ENCODE measurements at regions not wholly inside any gene's neighbourhood (a gene's known extent, or its start where the extent isn't known, plus 50 kb on each side); places are given as distances from the start of the nearest gene placed in this dataset.
"Not testable (repeated sequence)": the region's sequence is repeated elsewhere in the genome, so short reads cannot be mapped to it uniquely, and the experiment has no call there.

DNA sequence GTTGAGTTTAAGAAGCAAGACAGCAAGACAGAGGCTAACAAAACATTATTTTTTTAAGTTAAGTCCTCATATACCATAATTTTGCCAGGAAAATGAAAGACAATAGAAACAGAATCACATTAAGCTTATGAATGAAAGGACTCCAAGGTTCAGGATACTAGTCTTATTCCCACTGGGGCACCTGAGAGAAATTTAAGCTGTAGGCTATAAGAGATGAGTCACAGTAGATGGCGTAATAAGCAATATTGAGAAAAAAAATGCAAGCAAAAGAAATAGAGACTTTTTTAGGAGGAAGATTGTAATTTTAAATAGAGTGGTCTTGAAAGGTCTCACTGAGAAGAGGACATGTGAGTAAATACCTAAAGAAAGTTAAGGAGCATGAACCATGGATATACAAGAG, 57.1 kb upstream of the KIF2B start:
- DNase-seq (no peak), ATAC-seq (ENCODE audit: low read depth in 2 of 2) (no peak)
- no peaks in the 10 kb centered on the region for H3K27me3 Mint-ChIP-seq
- no peaks in the 10 kb centered on the region for H3K4me1 Mint-ChIP-seq
- no peaks in the 10 kb centered on the region for H3K36me3 Mint-ChIP-seq
- peaks cover 0 to 6% (median 4%) of the 10 kb centered on the region in 7 donors for H3K9me3 Mint-ChIP-seq
- H3K4me3 Mint-ChIP-seq, result no peak overlapping the region
- no peak overlapping the region for H3K27ac Mint-ChIP-seq

DNA sequence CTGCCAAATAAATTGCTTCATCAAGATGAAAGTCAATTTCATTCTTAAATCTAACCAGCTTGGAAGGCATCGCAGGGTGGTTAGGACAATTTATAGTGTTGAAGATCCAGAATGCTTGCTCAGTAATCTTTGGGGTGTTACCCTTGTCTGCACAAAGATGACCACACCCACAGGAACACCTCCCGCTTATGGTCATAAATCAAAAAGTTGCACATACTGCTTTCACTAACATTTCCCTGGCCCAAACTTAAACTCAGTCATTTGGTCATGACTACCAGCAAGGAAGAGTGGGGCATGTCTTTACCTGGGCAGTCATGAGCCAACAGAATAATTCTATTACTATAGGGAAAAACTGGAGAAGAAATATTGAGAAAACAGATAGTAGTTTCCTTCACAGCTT, 57.6 kb upstream of the KIF2B start:
- no peaks in the 10 kb centered on the region for H3K4me1 Mint-ChIP-seq
- DNase-seq, result no peak
- no peak overlapping the region for H3K27ac Mint-ChIP-seq
- H3K27me3 Mint-ChIP-seq, result no peaks in the 10 kb centered on the region
- H3K36me3 Mint-ChIP-seq, result no peaks in the 10 kb centered on the region
- H3K9me3 Mint-ChIP-seq, result peaks cover 0 to 7% (median 4%) of the 10 kb centered on the region in 7 donors
- no peak for ATAC-seq (ENCODE audit: low read depth in 2 of 2)
- H3K4me3 Mint-ChIP-seq, result no peak overlapping the region

DNA sequence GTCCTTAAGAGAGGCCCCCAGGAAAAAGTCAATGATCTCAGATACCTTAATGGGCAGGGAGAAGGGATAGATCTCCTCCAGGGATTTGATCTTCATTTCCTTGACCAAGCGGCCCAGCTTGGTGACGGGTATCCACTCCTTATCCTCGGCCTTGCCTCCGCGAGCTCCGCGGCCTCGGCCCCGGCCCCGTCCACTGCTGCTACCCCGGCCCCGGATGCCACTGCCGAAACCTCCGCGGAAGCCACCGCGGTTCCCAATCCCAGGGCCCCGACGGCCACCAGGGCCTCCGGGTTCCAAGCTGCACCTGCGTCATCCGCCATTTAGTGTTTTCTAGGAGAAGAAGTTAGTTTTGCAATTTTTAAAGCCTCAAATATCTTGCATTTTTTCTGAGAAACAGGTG, 65.2 kb upstream of the KIF2B start:
- no peak for DNase-seq
- Mint-ChIP-seq H3K4me3 (no peak overlapping the region), H3K4me1 (no peaks in the 10 kb centered on the region), H3K27ac (no peak overlapping the region), H3K9me3 (peaks cover 0 to 9% (median 4%) of the 10 kb centered on the region in 7 donors), H3K27me3 (no peaks in the 10 kb centered on the region), H3K36me3 (no peaks in the 10 kb centered on the region)
- no peak for ATAC-seq (ENCODE audit: low read depth in 2 of 2)

DNA sequence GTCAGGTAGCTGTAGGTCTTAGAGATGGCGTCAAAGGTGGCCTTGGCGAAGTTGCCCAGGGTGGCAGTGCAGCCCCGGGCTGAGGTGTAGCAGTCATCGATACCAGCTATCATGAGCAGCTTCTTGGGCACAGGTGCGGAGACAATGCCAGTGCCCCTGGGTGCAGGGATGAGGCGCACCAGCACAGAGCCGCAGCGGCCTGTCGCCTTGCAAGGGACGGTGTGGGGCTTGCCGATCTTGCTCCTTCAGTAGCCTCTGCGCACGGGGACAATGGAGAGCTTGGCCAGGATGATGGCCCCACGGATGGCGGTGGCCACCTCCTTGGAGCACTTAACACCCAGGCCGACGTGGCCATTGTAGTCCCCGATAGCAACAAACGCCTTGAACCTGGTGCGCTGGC, 65.6 kb upstream of the KIF2B start:
- not testable (repeated sequence) for H3K4me1 Mint-ChIP-seq; H3K4me3 Mint-ChIP-seq; H3K27ac Mint-ChIP-seq; H3K36me3 Mint-ChIP-seq; H3K27me3 Mint-ChIP-seq; DNase-seq; ATAC-seq (ENCODE audit: low read depth in 2 of 2); H3K9me3 Mint-ChIP-seq

DNA sequence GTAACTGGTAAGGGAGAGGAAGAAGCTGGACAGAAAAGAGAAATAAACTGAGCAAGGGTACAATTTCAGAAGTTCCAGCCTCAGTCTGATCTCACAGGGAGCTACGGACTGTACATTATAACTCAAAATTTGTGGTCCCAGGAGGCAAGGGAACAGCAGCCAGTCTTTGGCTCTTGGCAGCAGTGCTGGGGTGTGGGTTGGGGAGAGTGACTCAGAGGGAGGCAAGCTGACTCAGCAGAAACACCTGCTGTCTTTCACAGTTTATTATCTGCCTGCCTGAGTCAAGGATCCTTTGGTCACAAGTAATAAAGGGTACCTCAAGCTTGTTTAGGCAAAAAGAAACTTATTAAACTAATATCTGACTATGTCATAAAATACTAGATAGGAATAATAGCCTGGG, 73.5 kb upstream of the KIF2B start:
- no peak overlapping the region for H3K27ac Mint-ChIP-seq
- H3K27me3 Mint-ChIP-seq, result no peaks in the 10 kb centered on the region
- H3K9me3 Mint-ChIP-seq, result peaks cover 2 to 9% (median 6%) of the 10 kb centered on the region in 7 donors
- ATAC-seq (ENCODE audit: low read depth in 2 of 2), result no peak
- H3K4me1 Mint-ChIP-seq, result no peaks in the 10 kb centered on the region
- no peak overlapping the region for H3K4me3 Mint-ChIP-seq
- DNase-seq, result no peak
- H3K36me3 Mint-ChIP-seq, result no peaks in the 10 kb centered on the region

DNA sequence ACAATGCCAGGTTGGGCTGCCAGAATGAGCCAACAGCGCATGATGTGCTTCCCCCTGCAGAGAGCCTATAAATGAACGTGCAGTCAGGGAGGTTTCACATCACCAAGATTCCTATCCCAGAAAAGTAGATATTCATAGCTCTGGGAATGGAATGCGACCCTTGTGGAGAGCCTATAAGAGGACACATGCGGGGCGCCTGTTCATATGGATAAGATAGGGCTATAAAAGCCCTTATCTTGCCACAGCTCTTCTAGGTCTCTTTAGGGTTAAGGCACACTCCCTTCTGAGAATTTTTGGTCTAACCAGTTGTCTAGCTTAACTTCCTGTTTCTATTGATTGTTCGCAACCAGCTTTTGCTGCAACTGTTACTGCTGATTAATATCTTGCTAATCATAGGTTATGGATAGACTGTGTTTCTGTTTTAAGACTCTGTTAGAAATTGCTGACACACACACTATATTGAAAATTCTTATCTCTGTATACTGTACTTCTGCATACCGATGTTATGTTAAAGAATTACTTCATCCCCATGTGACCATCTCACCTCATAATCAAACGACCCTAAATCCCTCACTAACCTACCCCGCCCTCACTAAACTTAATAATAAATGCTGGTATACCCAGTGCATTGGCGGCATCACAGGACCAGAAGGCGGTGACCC, 74.4 kb upstream of the KIF2B start:
- ATAC-seq (ENCODE audit: low read depth in 2 of 2); H3K9me3 Mint-ChIP-seq; H3K27me3 Mint-ChIP-seq; H3K4me1 Mint-ChIP-seq; H3K27ac Mint-ChIP-seq; H3K36me3 Mint-ChIP-seq; DNase-seq: not testable (repeated sequence)
- peak overlapping the region in 1 of 8 donors; percentile 29 for H3K4me3 Mint-ChIP-seq

DNA sequence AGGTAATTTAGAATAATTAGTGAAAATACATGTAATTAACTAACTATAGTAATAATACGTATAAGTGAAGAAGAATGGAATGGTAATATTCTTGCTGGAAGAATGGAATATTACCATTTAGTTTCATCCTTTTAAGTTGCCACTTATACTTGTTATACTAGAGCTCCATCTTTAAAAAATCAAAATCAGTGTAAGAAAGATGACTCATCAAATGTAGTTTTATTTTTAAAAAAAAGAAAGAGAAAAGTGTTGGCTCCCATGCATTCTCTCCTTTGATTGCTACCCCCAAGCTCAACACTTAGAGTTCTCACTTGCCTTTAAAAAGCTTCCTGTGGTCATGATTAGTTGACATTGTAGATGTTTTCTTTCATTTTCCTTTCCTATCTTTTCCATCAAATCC, 82.4 kb upstream of the KIF2B start:
- no peak overlapping the region for H3K4me3 Mint-ChIP-seq
- H3K27me3 Mint-ChIP-seq, result no peaks in the 10 kb centered on the region
- ATAC-seq (ENCODE audit: low read depth in 2 of 2) (no peak), DNase-seq (no peak)
- H3K27ac Mint-ChIP-seq, result no peak overlapping the region
- no peaks in the 10 kb centered on the region for H3K36me3 Mint-ChIP-seq
- peaks cover 1 to 16% (median 5%) of the 10 kb centered on the region in 7 donors for H3K9me3 Mint-ChIP-seq
- no peaks in the 10 kb centered on the region for H3K4me1 Mint-ChIP-seq

DNA sequence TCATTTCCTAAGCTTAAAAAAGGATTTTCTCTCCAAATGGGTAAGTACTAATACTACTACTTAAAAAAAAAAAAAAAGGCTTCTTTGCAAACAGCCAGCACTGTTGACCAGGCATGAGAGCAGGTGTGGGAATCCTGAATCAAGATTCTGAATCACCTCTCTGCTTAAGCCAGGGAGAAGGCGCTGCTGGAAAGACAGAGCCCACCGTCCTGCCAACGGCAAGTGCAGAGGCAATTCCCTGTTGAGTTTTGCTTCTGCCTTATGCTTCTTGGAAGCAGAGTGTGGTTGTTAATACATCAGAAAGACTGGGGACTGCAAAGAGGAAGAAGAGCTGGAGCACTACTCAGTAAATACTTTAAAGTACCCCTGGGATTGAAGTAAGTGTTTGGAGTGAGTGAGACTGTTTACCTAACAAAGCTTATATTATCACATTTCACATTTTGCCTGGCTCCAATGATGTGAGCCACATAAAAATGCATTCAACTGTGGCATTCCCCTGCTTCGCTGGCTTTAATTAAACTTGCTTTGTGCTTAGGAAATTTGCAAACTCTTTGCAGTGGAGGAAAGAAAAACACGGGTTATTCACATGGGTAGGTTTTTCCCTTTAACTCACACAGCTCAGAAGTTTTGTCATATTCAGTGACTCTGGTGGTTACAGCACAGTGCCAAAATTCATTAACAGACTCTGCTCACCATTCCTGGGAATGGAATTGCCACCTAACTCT, 86.0 kb upstream of the KIF2B start:
- Mint-ChIP-seq H3K9me3 (peaks cover 0 to 13% (median 4%) of the 10 kb centered on the region in 7 donors), H3K27ac (no peak overlapping the region), H3K36me3 (no peaks in the 10 kb centered on the region), H3K4me3 (no peak overlapping the region), H3K27me3 (no peaks in the 10 kb centered on the region), H3K4me1 (no peaks in the 10 kb centered on the region)
- DNase-seq (no peak), ATAC-seq (ENCODE audit: low read depth in 2 of 2) (no peak)

DNA sequence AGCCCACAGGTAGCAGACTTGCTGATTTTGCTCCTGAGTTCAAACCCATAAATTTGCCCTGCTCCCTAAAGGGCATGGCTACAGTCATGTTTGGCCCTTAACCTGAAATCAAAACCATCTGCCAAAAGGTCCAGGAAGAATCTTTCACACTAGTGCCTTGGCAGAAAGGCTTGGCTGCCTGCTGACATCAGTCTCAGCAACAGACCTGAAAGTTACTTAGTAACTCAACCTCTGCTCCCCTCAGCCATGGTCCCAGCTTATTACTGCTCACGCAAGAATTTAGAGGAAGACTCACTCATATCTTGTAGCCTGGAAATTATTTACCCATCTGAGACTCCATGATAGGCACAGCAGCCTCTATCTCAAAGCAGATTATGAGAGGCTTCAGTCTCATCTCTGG, 98.0 kb upstream of the KIF2B start:
- Mint-ChIP-seq H3K4me1 (no peaks in the 10 kb centered on the region), H3K36me3 (no peaks in the 10 kb centered on the region), H3K4me3 (no peak overlapping the region), H3K27ac (no peak overlapping the region), H3K27me3 (no peaks in the 10 kb centered on the region), H3K9me3 (peaks cover 0 to 23% (median 7%) of the 10 kb centered on the region in 7 donors)
- ATAC-seq (ENCODE audit: low read depth in 2 of 2) (no peak), DNase-seq (no peak)

DNA sequence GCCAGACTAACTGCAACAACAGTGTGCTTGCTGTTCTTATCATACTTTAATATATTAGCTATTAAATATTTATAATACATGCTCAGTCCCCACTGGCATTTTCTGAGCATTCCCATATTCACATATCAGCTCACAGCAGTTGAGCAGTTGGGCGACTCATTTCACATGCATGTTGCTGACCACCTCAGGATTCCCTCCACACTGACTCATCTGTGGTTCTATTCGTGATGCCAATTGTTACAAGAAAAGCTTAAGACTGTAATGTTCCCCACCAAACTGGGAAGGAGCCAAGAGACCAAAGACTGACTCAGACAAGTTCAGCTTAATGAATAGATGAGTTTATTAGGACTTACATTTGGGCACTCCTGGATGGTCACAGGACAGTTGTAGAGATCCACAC, 100.3 kb upstream of the KIF2B start:
- peaks cover 0 to 18% (median 3%) of the 10 kb centered on the region in 7 donors for H3K9me3 Mint-ChIP-seq
- no peaks in the 10 kb centered on the region for H3K27me3 Mint-ChIP-seq
- DNase-seq, result no peak
- no peaks in the 10 kb centered on the region for H3K36me3 Mint-ChIP-seq
- ATAC-seq (ENCODE audit: low read depth in 2 of 2), result no peak
- H3K4me3 Mint-ChIP-seq, result no peak overlapping the region
- no peak overlapping the region for H3K27ac Mint-ChIP-seq
- no peaks in the 10 kb centered on the region for H3K4me1 Mint-ChIP-seq

DNA sequence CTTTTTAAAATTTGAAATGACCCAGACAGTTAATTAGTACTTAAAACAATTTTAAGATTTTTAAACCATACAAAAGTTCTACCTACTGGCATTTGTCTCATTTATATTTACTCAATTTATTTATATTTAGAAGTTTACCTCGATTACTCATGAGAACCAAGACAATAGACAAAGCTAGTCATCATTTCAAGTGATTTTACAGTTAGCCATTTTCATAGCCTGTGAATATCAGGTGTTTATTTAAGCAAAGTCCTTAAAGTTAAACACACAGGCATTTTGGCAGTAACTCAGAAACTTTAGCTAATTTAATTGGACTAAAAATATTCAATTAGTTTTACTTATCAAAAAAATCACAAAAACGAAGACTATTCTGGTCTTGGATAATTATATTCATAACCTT, 101.6 kb upstream of the KIF2B start:
- no peak overlapping the region for H3K27ac Mint-ChIP-seq
- ATAC-seq (ENCODE audit: low read depth in 2 of 2) (no peak), DNase-seq (no peak)
- H3K36me3 Mint-ChIP-seq, result no peaks in the 10 kb centered on the region
- no peak overlapping the region for H3K4me3 Mint-ChIP-seq
- H3K9me3 Mint-ChIP-seq, result peaks cover 0 to 22% (median 4%) of the 10 kb centered on the region in 7 donors
- H3K4me1 Mint-ChIP-seq, result no peaks in the 10 kb centered on the region
- no peaks in the 10 kb centered on the region for H3K27me3 Mint-ChIP-seq

DNA sequence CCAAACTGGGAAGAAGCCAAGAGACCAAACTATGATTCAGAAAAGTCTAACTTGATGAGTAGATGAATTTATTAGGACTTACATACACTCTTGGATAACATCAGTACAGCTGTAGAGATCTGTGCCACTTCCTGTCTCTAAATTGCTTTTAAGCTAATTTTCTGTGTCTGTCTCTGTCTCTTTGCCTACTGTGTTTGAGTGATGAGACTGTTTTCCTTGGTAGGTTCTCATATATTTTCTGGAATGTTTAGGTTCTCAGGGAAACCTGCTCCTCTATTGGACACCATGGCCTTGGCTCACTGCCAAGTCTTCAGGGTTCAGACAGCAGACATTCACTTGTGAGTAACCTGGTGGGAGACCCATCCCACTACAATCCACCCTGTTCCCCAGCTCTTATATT, 103.5 kb upstream of the KIF2B start:
- Mint-ChIP-seq H3K4me1 (no peaks in the 10 kb centered on the region), H3K27ac (no peak overlapping the region), H3K36me3 (no peaks in the 10 kb centered on the region), H3K27me3 (no peaks in the 10 kb centered on the region), H3K4me3 (peak overlapping the region in 1 of 8 donors; percentile 41), H3K9me3 (peaks cover 0 to 24% (median 6%) of the 10 kb centered on the region in 7 donors)
- no peak for DNase-seq
- ATAC-seq (ENCODE audit: low read depth in 2 of 2), result no peak

DNA sequence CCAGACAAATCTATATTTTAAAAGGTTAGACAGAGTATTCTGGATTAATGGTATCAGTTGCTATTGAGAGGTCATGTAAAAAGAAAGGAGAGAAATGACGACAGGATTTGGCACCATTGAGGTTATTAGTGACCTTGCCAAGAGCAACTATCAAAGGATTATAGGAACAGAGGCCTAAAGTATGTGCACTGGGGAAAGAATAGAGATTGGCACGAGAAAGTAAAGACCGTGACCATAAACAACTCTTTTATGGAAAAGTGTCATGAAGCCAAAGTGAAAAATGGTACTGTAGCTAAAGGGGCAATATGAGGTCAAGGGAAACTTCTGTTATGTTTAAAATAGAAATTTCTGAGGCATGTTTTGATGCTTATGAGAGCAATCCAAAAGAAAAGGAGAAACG, 115.2 kb upstream of the KIF2B start:
- Mint-ChIP-seq H3K4me1 (no peaks in the 10 kb centered on the region), H3K27me3 (no peaks in the 10 kb centered on the region), H3K27ac (no peak overlapping the region), H3K36me3 (no peaks in the 10 kb centered on the region), H3K9me3 (peaks cover 0 to 19% (median 16%) of the 10 kb centered on the region in 7 donors), H3K4me3 (no peak overlapping the region)
- DNase-seq (no peak), ATAC-seq (ENCODE audit: low read depth in 2 of 2) (no peak)

DNA sequence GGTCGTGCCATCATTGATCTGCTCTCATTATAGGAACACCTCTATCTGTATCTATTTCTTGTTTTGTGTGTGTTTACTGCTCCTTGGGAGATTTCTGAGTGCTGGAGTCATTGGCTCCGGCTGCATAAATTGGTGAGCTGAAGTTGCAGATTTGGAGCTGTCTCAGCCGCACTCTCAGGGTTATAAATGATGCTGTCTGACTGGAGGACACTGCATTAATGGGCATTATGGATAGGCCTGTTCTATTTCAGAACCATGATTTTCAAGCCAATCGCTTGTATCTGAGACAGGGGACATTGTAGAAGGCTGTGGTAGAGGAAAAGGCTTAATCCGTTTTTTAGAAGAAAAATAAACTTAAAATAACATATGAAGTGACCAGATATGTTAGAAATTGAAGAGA, 126.4 kb upstream of the KIF2B start:
- Mint-ChIP-seq H3K9me3 (peaks cover 0 to 16% (median 4%) of the 10 kb centered on the region in 7 donors), H3K27me3 (no peaks in the 10 kb centered on the region), H3K4me1 (no peaks in the 10 kb centered on the region)

More for the DNA sequence above, 126.4 kb upstream of the KIF2B start:
- no peak for ATAC-seq (ENCODE audit: low read depth in 2 of 2)
- no peak for DNase-seq
- Mint-ChIP-seq H3K36me3 (no peaks in the 10 kb centered on the region), H3K27ac (no peak overlapping the region), H3K4me3 (no peak overlapping the region)

Data from naive B cell (primary cell).